NB4 (cell line): ENCODE measurements at regions not wholly inside any gene's neighbourhood (a gene's known extent, or its start where the extent isn't known, plus 50 kb on each side); places are given as distances from the start of the nearest gene placed in this dataset.

Experiments used
- DNase-seq: peaks from one replicate; pipeline ENCODE4 v3.0.0; 2010; ENCODE audit warnings: low read depth
- H3K4me3 ChIP-seq: one replicate; pipeline ENCODE4 v1.5.1; 2011; ENCODE audit warnings: mild to moderate bottlenecking, low read depth, low read length, moderate library complexity
- MYC ChIP-seq: IDR thresholded peaks from 2 replicates; pipeline ENCODE4 v1.6.1; 2011; ENCODE audit warnings: low read depth, low read length
- POLR2A ChIP-seq: IDR thresholded peaks from 2 replicates; pipeline ENCODE4 v1.6.1; 2011; ENCODE audit warnings: mild to moderate bottlenecking; ENCODE audit not compliant: insufficient read length; ENCODE audit errors: extremely low read depth
- TF ChIP-seq, protein P1 (sequence below): IDR thresholded peaks from one replicate; pipeline ENCODE4 v1.5.1; 2012; ENCODE audit warnings: low read depth, low read length
- TF ChIP-seq, protein P2 (sequence below): IDR thresholded peaks from 2 replicates; pipeline ENCODE4 v1.6.1; 2011; ENCODE audit warnings: low read depth, low read length

GRCh38 chr3:106758459-106758858 lies 618.8 kb upstream of the CCDC54 start:
- DNase-seq = no peak
- H3K4me3 ChIP-seq = no peak overlapping the region
- TF ChIP-seq, protein P1, sequence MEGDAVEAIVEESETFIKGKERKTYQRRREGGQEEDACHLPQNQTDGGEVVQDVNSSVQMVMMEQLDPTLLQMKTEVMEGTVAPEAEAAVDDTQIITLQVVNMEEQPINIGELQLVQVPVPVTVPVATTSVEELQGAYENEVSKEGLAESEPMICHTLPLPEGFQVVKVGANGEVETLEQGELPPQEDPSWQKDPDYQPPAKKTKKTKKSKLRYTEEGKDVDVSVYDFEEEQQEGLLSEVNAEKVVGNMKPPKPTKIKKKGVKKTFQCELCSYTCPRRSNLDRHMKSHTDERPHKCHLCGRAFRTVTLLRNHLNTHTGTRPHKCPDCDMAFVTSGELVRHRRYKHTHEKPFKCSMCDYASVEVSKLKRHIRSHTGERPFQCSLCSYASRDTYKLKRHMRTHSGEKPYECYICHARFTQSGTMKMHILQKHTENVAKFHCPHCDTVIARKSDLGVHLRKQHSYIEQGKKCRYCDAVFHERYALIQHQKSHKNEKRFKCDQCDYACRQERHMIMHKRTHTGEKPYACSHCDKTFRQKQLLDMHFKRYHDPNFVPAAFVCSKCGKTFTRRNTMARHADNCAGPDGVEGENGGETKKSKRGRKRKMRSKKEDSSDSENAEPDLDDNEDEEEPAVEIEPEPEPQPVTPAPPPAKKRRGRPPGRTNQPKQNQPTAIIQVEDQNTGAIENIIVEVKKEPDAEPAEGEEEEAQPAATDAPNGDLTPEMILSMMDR = no peak
- TF ChIP-seq MYC (no peak), POLR2A (no peak)
- TF ChIP-seq, protein P2, sequence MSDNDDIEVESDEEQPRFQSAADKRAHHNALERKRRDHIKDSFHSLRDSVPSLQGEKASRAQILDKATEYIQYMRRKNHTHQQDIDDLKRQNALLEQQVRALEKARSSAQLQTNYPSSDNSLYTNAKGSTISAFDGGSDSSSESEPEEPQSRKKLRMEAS = no peak

GRCh38 chr3:106759731-106760130 lies 617.5 kb upstream of the CCDC54 start:
- TF ChIP-seq, protein P2 = no peak
- TF ChIP-seq MYC (no peak), POLR2A (no peak)
- TF ChIP-seq, protein P1 = no peak
- no peak for DNase-seq

DNA sequence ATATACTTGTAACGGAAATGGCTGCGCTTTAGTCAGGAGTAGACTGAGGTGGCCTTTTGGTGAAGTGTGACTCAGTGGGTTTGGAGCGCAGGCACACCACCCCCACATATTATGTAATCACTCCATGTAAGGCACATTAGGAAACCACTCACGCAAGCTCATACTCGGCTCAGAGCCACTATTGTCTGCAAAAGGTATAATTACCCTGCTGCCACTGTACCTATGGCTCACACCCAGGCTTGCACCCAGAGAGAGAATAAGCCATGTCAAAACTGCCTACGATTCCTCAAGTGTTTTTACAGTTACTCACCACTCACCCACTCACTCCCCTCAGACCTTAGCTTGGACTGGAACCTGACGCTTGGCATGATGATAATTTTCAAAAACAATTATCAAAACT lies 611.9 kb upstream of the CCDC54 start:
- peak; percentile 50 for DNase-seq
- no peak overlapping the region for H3K4me3 ChIP-seq
- TF ChIP-seq MYC = no peak
- TF ChIP-seq, protein P1 = no peak
- TF ChIP-seq, protein P2 = no peak
- TF ChIP-seq POLR2A = no peak

More at GRCh38 chr3:106759731-106760130, 617.5 kb upstream of the CCDC54 start:
- H3K4me3 ChIP-seq = no peak overlapping the region

DNA sequence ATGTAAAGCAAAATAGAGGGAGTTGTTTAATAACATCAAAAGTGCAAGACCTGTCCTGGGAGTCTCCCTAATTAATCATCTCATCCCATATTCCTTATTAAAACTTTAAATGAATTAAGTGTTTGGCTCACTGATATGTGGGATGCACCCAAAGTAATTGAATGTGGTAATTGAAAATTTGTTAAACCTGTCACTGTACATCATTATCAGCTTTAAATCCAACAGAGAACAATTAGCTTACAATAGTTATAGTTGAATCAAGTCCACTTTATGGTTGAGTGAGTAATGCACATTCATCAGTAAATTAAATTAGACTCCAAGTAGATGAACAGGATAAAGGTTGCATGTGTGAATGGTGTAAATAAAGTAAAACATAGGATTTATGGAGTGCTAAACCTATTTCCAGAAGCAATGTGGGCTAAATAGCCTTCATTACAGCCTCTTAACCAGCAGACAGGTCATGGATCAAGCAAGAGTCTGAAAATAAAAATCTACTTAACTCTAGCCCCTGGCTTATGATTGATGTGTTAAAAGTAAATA lies 608.2 kb upstream of the CCDC54 start:
- no peak overlapping the region for H3K4me3 ChIP-seq
- no peak for DNase-seq
- TF ChIP-seq, protein P2 = no peak
- no peak for TF ChIP-seq MYC
- no peak for TF ChIP-seq POLR2A
- TF ChIP-seq, protein P1 = no peak

- no peak for DNase-seq
- TF ChIP-seq POLR2A (no peak), MYC (no peak)
- TF ChIP-seq, protein P2 = no peak
- TF ChIP-seq, protein P1 = no peak
- H3K4me3 ChIP-seq = no peak overlapping the region
These were observed 603.4 kb upstream of the CCDC54 start for GRCh38 chr3:106773795-106774194.

DNA sequence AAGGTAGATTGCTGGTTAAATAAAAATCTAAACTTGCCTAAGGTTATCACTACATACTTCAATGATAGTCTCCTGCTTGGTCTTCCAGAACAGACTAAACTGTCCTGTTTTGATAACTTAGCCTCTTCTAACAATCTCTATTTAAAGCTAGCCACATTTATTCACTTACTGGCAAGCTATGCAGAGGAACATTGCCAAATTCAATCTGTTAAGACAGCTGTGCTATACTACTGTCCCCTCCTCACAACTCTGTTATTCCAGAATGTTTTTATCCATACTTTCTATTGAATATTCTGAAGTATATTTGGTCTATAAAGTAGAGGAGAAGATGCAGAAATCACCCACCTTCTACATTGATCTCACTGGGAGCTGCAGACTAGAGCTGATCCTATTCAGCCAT lies 594.0 kb upstream of the CCDC54 start:
- TF ChIP-seq, protein P1 = no peak
- TF ChIP-seq, protein P2 = no peak
- TF ChIP-seq MYC (no peak), POLR2A (no peak)
- no peak for DNase-seq
- H3K4me3 ChIP-seq = no peak overlapping the region
